ENCODE measurements at regions not wholly inside any gene's neighbourhood (a gene's known extent, or its start where the extent isn't known, plus 50 kb on each side); places are given as distances from the start of the nearest gene placed in this dataset.

DNA sequence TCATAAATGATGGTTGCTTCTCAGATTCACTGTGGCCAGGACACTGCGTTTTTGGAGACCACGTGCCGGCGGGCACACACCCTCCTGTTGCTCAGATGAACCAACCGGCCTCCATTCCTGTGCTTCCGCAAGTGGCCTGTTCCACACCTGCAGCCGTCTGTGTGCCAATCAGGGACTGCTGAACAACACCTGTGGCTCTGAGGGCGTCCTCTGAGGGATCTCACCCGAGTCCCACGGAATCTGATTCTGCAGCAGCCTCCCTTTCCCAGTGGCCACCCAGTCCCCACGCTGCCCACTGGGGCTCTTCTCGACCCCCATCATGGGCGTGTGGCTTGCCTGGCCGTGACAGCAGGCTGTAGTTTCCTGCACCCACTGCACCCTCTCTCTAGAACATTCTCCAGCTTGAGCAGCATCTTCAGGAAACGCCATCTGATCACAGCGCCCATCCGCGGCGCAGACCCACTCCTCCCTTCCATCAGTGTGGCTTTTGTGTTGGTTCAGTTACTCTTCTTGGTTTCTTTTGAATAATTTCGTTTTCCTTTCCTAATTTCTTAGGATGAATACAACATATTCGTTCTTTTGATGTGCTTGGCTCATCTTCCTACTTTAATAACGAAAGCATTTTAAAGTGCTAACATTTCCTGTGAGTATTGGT lies 65.1 kb upstream of the SLC22A11 start:
- no peak for TF ChIP-seq MAX (IDR thresholded peaks at IDR 0.05)
- TF ChIP-seq YY1 (IDR thresholded peaks at IDR 0.05; ENCODE audit: low read depth): no peak
- TF ChIP-seq REST (IDR thresholded peaks at IDR 0.05; ENCODE audit: low read depth): no peak
- TF ChIP-seq CREB1 (IDR thresholded peaks at IDR 0.05; ENCODE audit: low read depth): no peak
- TF ChIP-seq FOXM1 (IDR thresholded peaks at IDR 0.05; ENCODE audit: borderline replicate concordance, low read depth): no peak
- TF ChIP-seq EGR1 (IDR thresholded peaks at IDR 0.05): no peak
- no peak for TF ChIP-seq RAD21 (IDR thresholded peaks at IDR 0.05; ENCODE audit: low read depth)
- TF ChIP-seq, protein P1, sequence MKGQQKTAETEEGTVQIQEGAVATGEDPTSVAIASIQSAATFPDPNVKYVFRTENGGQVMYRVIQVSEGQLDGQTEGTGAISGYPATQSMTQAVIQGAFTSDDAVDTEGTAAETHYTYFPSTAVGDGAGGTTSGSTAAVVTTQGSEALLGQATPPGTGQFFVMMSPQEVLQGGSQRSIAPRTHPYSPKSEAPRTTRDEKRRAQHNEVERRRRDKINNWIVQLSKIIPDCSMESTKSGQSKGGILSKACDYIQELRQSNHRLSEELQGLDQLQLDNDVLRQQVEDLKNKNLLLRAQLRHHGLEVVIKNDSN (IDR thresholded peaks at IDR 0.05): no peak
- TF ChIP-seq CEBPB (IDR thresholded peaks at IDR 0.05): no peak
- no peak for TF ChIP-seq TAF1 (IDR thresholded peaks at IDR 0.05; ENCODE audit: low read depth)
- no peak for TF ChIP-seq TEAD4 (IDR thresholded peaks at IDR 0.05)
- TF ChIP-seq ZBTB7A (IDR thresholded peaks at IDR 0.05; ENCODE audit: low read depth): no peak
- TF ChIP-seq EP300 (IDR thresholded peaks at IDR 0.05; ENCODE audit: borderline replicate concordance): no peak
- no peak for TF ChIP-seq NFIC (IDR thresholded peaks at IDR 0.05)
- no peak for TF ChIP-seq TCF12 (IDR thresholded peaks at IDR 0.05; ENCODE audit: low read depth)

GRCh38 chr11:64492561-64492960 lies 63.2 kb upstream of the SLC22A11 start:
- TF ChIP-seq RAD21 (IDR thresholded peaks at IDR 0.05; ENCODE audit: low read depth) (no peak), ZBTB7A (IDR thresholded peaks at IDR 0.05; ENCODE audit: low read depth) (no peak), FOXM1 (IDR thresholded peaks at IDR 0.05; ENCODE audit: borderline replicate concordance, low read depth) (no peak), MAX (IDR thresholded peaks at IDR 0.05) (no peak), REST (IDR thresholded peaks at IDR 0.05; ENCODE audit: low read depth) (no peak), TCF12 (IDR thresholded peaks at IDR 0.05; ENCODE audit: low read depth) (no peak), EGR1 (IDR thresholded peaks at IDR 0.05) (no peak), EP300 (IDR thresholded peaks at IDR 0.05; ENCODE audit: borderline replicate concordance) (no peak), YY1 (IDR thresholded peaks at IDR 0.05; ENCODE audit: low read depth) (no peak), CEBPB (IDR thresholded peaks at IDR 0.05) (no peak), TAF1 (IDR thresholded peaks at IDR 0.05; ENCODE audit: low read depth) (no peak), CREB1 (IDR thresholded peaks at IDR 0.05; ENCODE audit: low read depth) (no peak), TEAD4 (IDR thresholded peaks at IDR 0.05) (no peak), NFIC (IDR thresholded peaks at IDR 0.05) (no peak)
- TF ChIP-seq, protein P1 (IDR thresholded peaks at IDR 0.05): no peak

GRCh38 chr11:64498136-64498535 lies 57.6 kb upstream of the SLC22A11 start:
- no peak for TF ChIP-seq TEAD4 (IDR thresholded peaks at IDR 0.05)
- TF ChIP-seq ZBTB7A (IDR thresholded peaks at IDR 0.05; ENCODE audit: low read depth): no peak
- TF ChIP-seq CREB1 (IDR thresholded peaks at IDR 0.05; ENCODE audit: low read depth): no peak
- TF ChIP-seq NFIC (IDR thresholded peaks at IDR 0.05): no peak
- no peak for TF ChIP-seq TAF1 (IDR thresholded peaks at IDR 0.05; ENCODE audit: low read depth)
- no peak for TF ChIP-seq EP300 (IDR thresholded peaks at IDR 0.05; ENCODE audit: borderline replicate concordance)
- TF ChIP-seq MAX (IDR thresholded peaks at IDR 0.05): no peak
- TF ChIP-seq RAD21 (IDR thresholded peaks at IDR 0.05; ENCODE audit: low read depth): no peak
- no peak for TF ChIP-seq TCF12 (IDR thresholded peaks at IDR 0.05; ENCODE audit: low read depth)
- no peak for TF ChIP-seq CEBPB (IDR thresholded peaks at IDR 0.05)
- TF ChIP-seq, protein P1 (IDR thresholded peaks at IDR 0.05): no peak

GRCh38 chr11:64499261-64500004 lies 56.3 kb upstream of the SLC22A11 start:
- TF ChIP-seq CREB1 (IDR thresholded peaks at IDR 0.05; ENCODE audit: low read depth) (no peak), TAF1 (IDR thresholded peaks at IDR 0.05; ENCODE audit: low read depth) (no peak), TCF12 (IDR thresholded peaks at IDR 0.05; ENCODE audit: low read depth) (no peak), FOXM1 (IDR thresholded peaks at IDR 0.05; ENCODE audit: borderline replicate concordance, low read depth) (no peak), CEBPB (IDR thresholded peaks at IDR 0.05) (no peak), RAD21 (IDR thresholded peaks at IDR 0.05; ENCODE audit: low read depth) (no peak), ZBTB7A (IDR thresholded peaks at IDR 0.05; ENCODE audit: low read depth) (no peak), NFIC (IDR thresholded peaks at IDR 0.05) (no peak), EP300 (IDR thresholded peaks at IDR 0.05; ENCODE audit: borderline replicate concordance) (no peak), YY1 (IDR thresholded peaks at IDR 0.05; ENCODE audit: low read depth) (no peak), EGR1 (IDR thresholded peaks at IDR 0.05) (no peak)
- TF ChIP-seq, protein P1 (IDR thresholded peaks at IDR 0.05): no peak
